Activated CD8-positive, alpha-beta T cell treated with anti-CD3 and anti-CD28 coated beads for 36 hours (primary cell): ENCODE measurements at regions not wholly inside any gene's neighbourhood (a gene's known extent, or its start where the extent isn't known, plus 50 kb on each side); places are given as distances from the start of the nearest gene placed in this dataset.

ENCODE experiments used
- ATAC-seq: fragments of 200-7000 bp; cut with Tn5 transposase; one replicate; pipeline ENCODE4 v1.10.0; 2021; ENCODE audit warnings: mild to moderate bottlenecking, moderate library complexity
- CTCF ChIA-PET: fragments of 350-600 bp; sonication (Branson Sonifier 250); formaldehyde crosslinking; loops from one replicate; lab custom pipeline; 2021; ENCODE audit warnings: antibody characterized with exemption; lab: Charles Lee
- POLR2A ChIA-PET: fragments of 350-600 bp; sonication (Branson Sonifier 250); formaldehyde crosslinking; loops from one replicate; lab custom pipeline; 2021; ENCODE audit warnings: antibody characterized with exemption; lab: Charles Lee
- DNase-seq: peaks from one replicate; pipeline ENCODE4 v3.0.0-alpha.2; 2020
- H3K27ac Mint-ChIP-seq: one replicate; pipeline ENCODE4 v1.8.0; 2021; ENCODE audit warnings: mild to moderate bottlenecking, mixed read lengths
- H3K27me3 Mint-ChIP-seq: one replicate; pipeline ENCODE4 v1.8.0; 2021; ENCODE audit warnings: mixed read lengths
- H3K36me3 Mint-ChIP-seq: one replicate; pipeline ENCODE4 v1.8.0; 2021; ENCODE audit warnings: low read depth, mixed read lengths
- H3K4me1 Mint-ChIP-seq: one replicate; pipeline ENCODE4 v1.8.0; 2021; ENCODE audit warnings: low read depth, mixed read lengths
- H3K4me3 Mint-ChIP-seq: one replicate; pipeline ENCODE4 v1.8.0; 2021; ENCODE audit warnings: mild to moderate bottlenecking, moderate library complexity, mixed read lengths
- H3K9me3 Mint-ChIP-seq: one replicate; pipeline ENCODE4 v1.8.0; 2021; ENCODE audit warnings: mixed read lengths
- CTCF ChIP-seq: fragments of 200-600 bp; IDR thresholded peaks from one replicate; pipeline ENCODE4 v1.8.0; 2022; ENCODE audit warnings: antibody characterized with exemption, mild to moderate bottlenecking
- intact Hi-C: fragments of 100-400 bp; cut with micrococcal nuclease; formaldehyde crosslinking; loops from one replicate; pipeline ENCODE4 v1.10.0; 2022

DNA sequence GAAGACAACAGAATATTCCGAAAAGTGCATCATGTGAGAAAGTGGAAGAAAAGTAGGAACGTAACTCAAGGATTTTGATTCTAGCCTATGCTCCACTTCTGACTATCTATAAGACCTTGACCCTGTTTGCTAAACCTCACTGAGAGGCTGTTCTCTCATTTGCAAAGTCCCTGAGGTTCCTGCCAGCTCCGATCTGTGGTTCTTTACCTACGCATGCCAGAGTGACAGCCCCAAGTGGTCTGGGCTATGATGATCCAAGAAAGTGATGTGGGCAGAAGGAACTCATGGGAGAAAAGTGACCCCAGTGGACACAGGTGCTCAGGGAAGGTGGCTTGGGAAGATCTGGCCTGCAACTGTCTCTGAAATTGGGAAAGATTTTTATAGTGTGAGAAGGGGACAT lies 301.1 kb upstream of the CDH11 start:
- ChIA-PET CTCF (no interaction called here), POLR2A (no interaction called here)
- H3K9me3 Mint-ChIP-seq: peaks cover 6% of the 10 kb centered on the region
- H3K27ac Mint-ChIP-seq: no peak overlapping the region
- ATAC-seq: no peak
- no peak overlapping the region for H3K4me3 Mint-ChIP-seq
- no peaks in the 10 kb centered on the region for H3K36me3 Mint-ChIP-seq
- no peak for DNase-seq
- H3K4me1 Mint-ChIP-seq: no peaks in the 10 kb centered on the region
- H3K27me3 Mint-ChIP-seq: no peaks in the 10 kb centered on the region
- intact Hi-C loops: no loop called here
- TF ChIP-seq CTCF: no peak

DNA sequence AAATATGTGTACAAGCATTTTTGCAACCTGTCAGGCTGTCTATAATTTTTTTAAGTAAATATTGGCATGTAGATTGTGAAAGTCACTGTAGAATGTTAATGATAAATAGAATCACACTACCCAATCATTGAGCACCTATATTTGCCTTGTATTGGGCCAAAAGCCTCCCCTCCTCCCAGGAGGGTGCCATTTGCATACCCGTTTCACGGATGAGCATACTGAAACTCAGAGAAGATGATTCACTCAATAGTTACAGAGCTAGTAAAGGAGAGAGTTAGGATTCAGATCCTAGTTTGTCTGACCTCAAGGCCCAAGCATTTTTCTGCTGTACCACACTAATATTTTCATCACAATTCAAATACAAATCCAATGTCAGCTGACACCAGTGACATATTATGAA lies 299.7 kb upstream of the CDH11 start:
- ChIA-PET POLR2A (no interaction called here), CTCF (no interaction called here)
- H3K27me3 Mint-ChIP-seq: no peaks in the 10 kb centered on the region
- ATAC-seq (no peak), DNase-seq (no peak)
- H3K4me3 Mint-ChIP-seq: no peak overlapping the region
- H3K9me3 Mint-ChIP-seq: peaks cover 6% of the 10 kb centered on the region
- H3K27ac Mint-ChIP-seq: no peak overlapping the region
- intact Hi-C loops: no loop called here
- H3K36me3 Mint-ChIP-seq: no peaks in the 10 kb centered on the region
- TF ChIP-seq CTCF: no peak
- no peaks in the 10 kb centered on the region for H3K4me1 Mint-ChIP-seq

GRCh38 chr16:65418435-65418834 lies 296.6 kb upstream of the CDH11 start:
- ChIA-PET CTCF (interaction anchor here (0.5 kb wide), 1 partner anchor 440 kb away, joined by 3 read pairs; no protein-coding TSS in a partner anchor), POLR2A (no interaction called here)
- Mint-ChIP-seq H3K27me3 (no peaks in the 10 kb centered on the region), H3K27ac (no peak overlapping the region), H3K36me3 (no peaks in the 10 kb centered on the region), H3K4me3 (no peak overlapping the region), H3K9me3 (peaks cover 7% of the 10 kb centered on the region), H3K4me1 (no peaks in the 10 kb centered on the region)
- TF ChIP-seq CTCF: no peak
- DNase-seq: no peak
- intact Hi-C loops: no loop called here
- no peak for ATAC-seq

DNA sequence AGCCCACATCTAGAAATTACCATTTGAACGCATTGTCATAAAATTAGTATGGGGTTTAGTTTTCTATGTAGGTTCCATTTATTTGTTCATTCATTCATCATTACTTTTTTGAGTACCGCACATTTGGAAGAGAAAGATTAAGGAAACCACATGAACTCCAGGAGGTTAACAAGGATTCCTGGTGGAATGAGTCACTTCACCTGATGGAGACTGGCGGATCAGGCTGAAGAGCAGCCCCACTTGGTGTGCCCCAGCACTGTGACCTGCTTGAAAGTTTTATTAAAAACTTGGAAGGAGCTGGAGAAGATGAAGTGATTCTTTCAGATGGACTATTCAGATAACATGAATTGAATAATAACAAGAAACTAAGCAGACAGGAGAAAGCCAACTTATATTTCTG lies 293.6 kb upstream of the CDH11 start:
- no peak for DNase-seq
- no peaks in the 10 kb centered on the region for H3K36me3 Mint-ChIP-seq
- H3K27ac Mint-ChIP-seq: no peak overlapping the region
- peaks cover 5% of the 10 kb centered on the region for H3K9me3 Mint-ChIP-seq
- TF ChIP-seq CTCF: no peak
- CTCF ChIA-PET: no interaction called here
- no peak for ATAC-seq
- POLR2A ChIA-PET: no interaction called here
- H3K4me3 Mint-ChIP-seq: no peak overlapping the region
- H3K4me1 Mint-ChIP-seq: no peaks in the 10 kb centered on the region
- intact Hi-C loops: no loop called here
- H3K27me3 Mint-ChIP-seq: no peaks in the 10 kb centered on the region

- DNase-seq (peak; percentile 16), ATAC-seq (peak; percentile 37)
- Mint-ChIP-seq H3K36me3 (no peaks in the 10 kb centered on the region), H3K4me1 (no peaks in the 10 kb centered on the region), H3K4me3 (no peak overlapping the region), H3K27me3 (no peaks in the 10 kb centered on the region), H3K27ac (no peak overlapping the region), H3K9me3 (peaks cover 5% of the 10 kb centered on the region)
- intact Hi-C loops: no loop called here
- no peak for TF ChIP-seq CTCF
- POLR2A ChIA-PET: no interaction called here
- CTCF ChIA-PET: no interaction called here
Measured at GRCh38 chr16:65414284-65414984, 292.6 kb upstream of the CDH11 start.
